GM12892 (cell line): ENCODE measurements at regions not wholly inside any gene's neighbourhood (a gene's known extent, or its start where the extent isn't known, plus 50 kb on each side); places are given as distances from the start of the nearest gene placed in this dataset.

ENCODE experiments used
- POLR2A ChIP-seq: IDR thresholded peaks from 2 replicates; pipeline ENCODE4 v1.6.1; 2011; ENCODE audit warnings: low read depth, low read length, control low read depth
- TAF1 ChIP-seq: IDR thresholded peaks from 2 replicates; pipeline ENCODE4 v1.6.1; 2011; ENCODE audit warnings: low read depth, mild to moderate bottlenecking, control low read depth, low read length, borderline replicate concordance

DNA sequence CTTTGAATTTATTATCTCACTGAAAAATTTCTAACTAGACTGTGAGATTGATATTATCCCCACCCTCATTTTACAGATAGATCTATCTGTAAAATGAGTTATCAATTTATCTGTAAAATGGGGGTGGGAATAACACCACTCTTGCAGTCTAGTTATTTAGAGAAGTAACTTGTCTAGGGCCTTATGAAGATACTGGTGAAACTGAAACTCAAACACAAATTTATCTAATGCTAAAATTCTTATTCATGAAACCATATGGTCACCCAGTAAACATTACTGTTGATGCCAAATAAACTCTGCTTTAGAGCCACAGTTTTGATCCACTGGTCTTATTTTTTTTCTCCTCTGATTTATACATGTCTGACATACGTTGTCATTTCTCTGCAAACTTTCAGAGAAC is 52.1 kb upstream of the SMIM36 start:
- TF ChIP-seq TAF1, result no peak
- no peak for TF ChIP-seq POLR2A
